Suprapubic skin (tissue), 4 donors: ENCODE measurements at regions not wholly inside any gene's neighbourhood (a gene's known extent, or its start where the extent isn't known, plus 50 kb on each side); places are given as distances from the start of the nearest gene placed in this dataset.
A peak's percentile ranks its signal among the peaks of the same experiment; 100 is the strongest.

Source experiments
- DNase-seq, 2 donors: peaks; one replicate each; pipeline ENCODE4 v3.0.0-alpha.2; 2019; ENCODE audit warnings: low spot score in 2 of 2
- H3K27ac ChIP-seq: fragments of 200-600 bp; sonication (generic); one replicate; pipeline ENCODE4 v1.5.1; 2019
- H3K27me3 ChIP-seq: fragments of 200-600 bp; sonication (generic); one replicate; pipeline ENCODE4 v1.5.1; 2019
- H3K36me3 ChIP-seq: fragments of 200-600 bp; sonication (generic); one replicate; pipeline ENCODE4 v1.5.1; 2019
- H3K4me1 ChIP-seq: fragments of 200-600 bp; sonication (generic); one replicate; pipeline ENCODE4 v1.5.1; 2019
- H3K4me3 ChIP-seq: fragments of 200-600 bp; sonication (generic); one replicate; pipeline ENCODE4 v1.5.1; 2019; ENCODE audit warnings: mild to moderate bottlenecking
- H3K9me3 ChIP-seq: fragments of 200-600 bp; sonication (generic); one replicate; pipeline ENCODE4 v1.5.1; 2019
- EP300 ChIP-seq: sonication (generic); formaldehyde crosslinking; IDR thresholded peaks from one replicate; pipeline ENCODE4 v1.6.1; 2017; ENCODE audit warnings: antibody characterized with exemption
- POLR2A ChIP-seq, 2 donors: fragments of 450-650 bp; IDR thresholded peaks; one replicate each; pipeline ENCODE4 v1.6.1; 2017; ENCODE audit warnings: antibody characterized with exemption in 2 of 2, mild to moderate bottlenecking in 2 of 2, moderate library complexity in 2 of 2
- POLR2AphosphoS5 ChIP-seq, 3 donors: sonication (generic); formaldehyde crosslinking; IDR thresholded peaks; one replicate each; pipeline ENCODE4 v1.6.1; 2017; ENCODE audit warnings: antibody characterized with exemption in 3 of 3
- WGBS: methylation state at CpG from one replicate; pipeline ENCODE4 v1.1.5; 2018; 5-methylcytosine and 5-hydroxymethylcytosine counted together
- TF ChIP-seq, protein P1 (sequence below), 2 donors: fragments of 200-600 bp in 1 of 2; fragments of 450-650 bp in 1 of 2; sonication (generic) in 1 of 2; IDR thresholded peaks; one replicate each; pipeline ENCODE4 v1.5.1; 2016 to 2019; ENCODE audit warnings: antibody characterized with exemption in 2 of 2, mild to moderate bottlenecking in 1 of 2, moderate library complexity in 1 of 2

DNA sequence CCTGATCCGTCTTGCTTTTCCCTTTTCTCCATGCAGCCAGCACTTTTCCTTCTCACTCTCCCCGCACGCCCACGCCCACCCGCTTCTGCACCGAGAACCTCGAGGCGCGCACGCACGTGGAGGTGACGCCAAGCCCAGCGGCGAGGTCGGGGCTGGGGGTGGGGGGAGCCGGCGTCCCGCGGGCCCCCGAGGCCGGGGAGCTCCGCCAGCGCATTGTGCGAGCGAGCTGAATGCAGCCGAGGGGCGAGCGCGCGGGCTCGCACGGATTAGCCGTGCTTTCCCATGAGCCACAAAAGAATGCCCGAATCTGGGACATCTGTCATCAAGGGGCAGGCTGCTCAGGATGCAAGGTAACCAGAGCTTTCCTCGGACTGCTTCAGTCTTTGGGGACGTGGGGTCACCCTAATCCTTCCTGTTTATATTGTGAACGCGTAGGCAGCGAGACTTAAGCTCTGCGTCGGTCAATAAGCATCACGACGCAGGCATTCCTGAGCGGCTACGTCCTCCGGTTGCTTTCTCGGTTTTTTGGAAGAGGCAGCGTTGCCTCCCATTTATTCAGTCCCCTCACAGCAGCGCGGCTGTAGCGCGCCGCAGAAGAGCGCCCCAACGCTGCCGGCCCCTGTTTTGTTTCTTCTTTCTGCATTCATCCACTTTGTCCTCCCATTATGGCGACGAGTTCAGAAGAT lies 67.3 kb upstream of the AKT3 start:
- Histone ChIP-seq H3K4me3 (peak overlapping the region; percentile 47), H3K9me3 (no peaks in the 10 kb centered on the region), H3K27ac (no peak overlapping the region), H3K4me1 (peaks cover 18% of the 10 kb centered on the region), H3K36me3 (no peaks in the 10 kb centered on the region), H3K27me3 (peaks cover 46% of the 10 kb centered on the region)
- TF ChIP-seq POLR2AphosphoS5 (IDR thresholded peaks at IDR 0.05) (no peak), EP300 (no peak), POLR2A (IDR thresholded peaks at IDR 0.05) (no peak)
- TF ChIP-seq, protein P1, sequence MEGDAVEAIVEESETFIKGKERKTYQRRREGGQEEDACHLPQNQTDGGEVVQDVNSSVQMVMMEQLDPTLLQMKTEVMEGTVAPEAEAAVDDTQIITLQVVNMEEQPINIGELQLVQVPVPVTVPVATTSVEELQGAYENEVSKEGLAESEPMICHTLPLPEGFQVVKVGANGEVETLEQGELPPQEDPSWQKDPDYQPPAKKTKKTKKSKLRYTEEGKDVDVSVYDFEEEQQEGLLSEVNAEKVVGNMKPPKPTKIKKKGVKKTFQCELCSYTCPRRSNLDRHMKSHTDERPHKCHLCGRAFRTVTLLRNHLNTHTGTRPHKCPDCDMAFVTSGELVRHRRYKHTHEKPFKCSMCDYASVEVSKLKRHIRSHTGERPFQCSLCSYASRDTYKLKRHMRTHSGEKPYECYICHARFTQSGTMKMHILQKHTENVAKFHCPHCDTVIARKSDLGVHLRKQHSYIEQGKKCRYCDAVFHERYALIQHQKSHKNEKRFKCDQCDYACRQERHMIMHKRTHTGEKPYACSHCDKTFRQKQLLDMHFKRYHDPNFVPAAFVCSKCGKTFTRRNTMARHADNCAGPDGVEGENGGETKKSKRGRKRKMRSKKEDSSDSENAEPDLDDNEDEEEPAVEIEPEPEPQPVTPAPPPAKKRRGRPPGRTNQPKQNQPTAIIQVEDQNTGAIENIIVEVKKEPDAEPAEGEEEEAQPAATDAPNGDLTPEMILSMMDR (IDR thresholded peaks at IDR 0.05), result no peak
- DNase-seq, result no peak
- under 1% methylated on average over 45 of the region's 58 CpGs for WGBS

DNA sequence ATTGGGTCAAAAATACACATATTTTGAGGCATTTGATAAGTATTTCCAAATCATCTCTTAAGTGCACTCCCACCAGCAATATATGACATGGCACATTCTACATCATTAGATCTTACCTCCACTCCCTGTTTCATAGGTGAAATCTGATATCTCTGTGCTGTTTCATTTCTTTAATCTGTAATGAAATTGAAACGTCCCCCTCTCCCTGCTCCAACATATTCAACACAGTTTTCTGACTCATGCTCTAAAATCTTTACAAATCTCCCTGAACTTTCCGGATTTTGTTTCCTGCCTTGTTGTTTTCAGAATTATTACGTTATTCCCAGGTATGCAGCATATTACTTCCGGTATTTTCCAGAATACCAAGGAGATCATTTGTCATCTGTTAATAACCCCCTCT lies 66.1 kb upstream of the AKT3 start:
- H3K9me3 ChIP-seq, result no peaks in the 10 kb centered on the region
- peaks cover 46% of the 10 kb centered on the region for H3K27me3 ChIP-seq
- no peak overlapping the region for H3K27ac ChIP-seq
- TF ChIP-seq, protein P1 (IDR thresholded peaks at IDR 0.05), result no peak
- TF ChIP-seq POLR2A (IDR thresholded peaks at IDR 0.05) (no peak), EP300 (no peak), POLR2AphosphoS5 (IDR thresholded peaks at IDR 0.05) (no peak)
- WGBS, result 47% methylated on average over 4 of the region's 4 CpGs
- DNase-seq, result no peak
- H3K4me3 ChIP-seq, result no peak overlapping the region
- H3K36me3 ChIP-seq, result no peaks in the 10 kb centered on the region
- peaks cover 18% of the 10 kb centered on the region for H3K4me1 ChIP-seq

DNA sequence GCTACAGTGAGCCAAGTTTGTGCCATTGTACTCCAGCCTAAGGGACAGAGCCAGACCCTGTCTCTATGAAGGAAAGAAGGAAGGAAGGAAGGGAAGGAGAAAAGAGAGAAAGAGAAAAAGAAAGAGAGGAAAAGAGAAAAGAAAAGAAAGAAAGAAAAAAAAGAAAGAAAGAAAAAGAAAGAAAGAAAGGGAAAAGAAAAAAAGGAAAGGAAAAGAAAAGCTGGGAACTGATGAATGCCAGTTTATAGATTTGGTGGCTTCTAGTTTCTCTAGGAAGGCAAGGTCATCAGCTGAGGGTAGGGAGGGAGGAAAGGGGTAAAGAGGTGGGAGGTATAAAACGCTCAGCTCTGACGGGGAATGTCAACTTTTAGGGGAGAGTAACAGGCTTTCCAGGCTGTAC lies 62.3 kb upstream of the AKT3 start:
- WGBS, result 72% methylated on average over 2 of the region's 2 CpGs
- no peak for TF ChIP-seq POLR2A (IDR thresholded peaks at IDR 0.05)
- no peak for TF ChIP-seq POLR2AphosphoS5 (IDR thresholded peaks at IDR 0.05)
- no peak for TF ChIP-seq EP300
- H3K9me3 ChIP-seq, result no peaks in the 10 kb centered on the region
- H3K4me3 ChIP-seq, result no peak overlapping the region
- no peaks in the 10 kb centered on the region for H3K36me3 ChIP-seq
- no peak for DNase-seq
- H3K4me1 ChIP-seq, result peaks cover 11% of the 10 kb centered on the region
- no peak overlapping the region for H3K27ac ChIP-seq
- H3K27me3 ChIP-seq, result peaks cover 33% of the 10 kb centered on the region

DNA sequence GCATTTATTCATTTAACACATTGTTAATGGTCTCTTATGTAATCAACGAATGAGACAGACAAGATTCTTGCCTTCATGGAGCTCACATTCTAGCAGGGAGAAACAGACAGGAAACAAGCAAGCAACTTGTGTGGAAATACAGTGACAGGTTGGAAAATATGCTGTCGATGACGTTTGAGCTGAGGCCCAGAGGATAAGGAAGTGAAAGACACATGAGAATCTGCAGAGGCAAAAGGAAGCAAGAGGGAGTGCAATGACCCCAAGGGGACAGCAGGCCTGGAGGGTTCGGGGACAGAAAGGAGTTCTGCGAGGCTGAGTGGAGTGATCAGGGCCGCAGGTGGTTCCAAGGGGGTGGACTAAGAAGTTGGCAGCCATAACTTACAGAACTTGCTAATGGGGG lies 60.6 kb upstream of the AKT3 start:
- Histone ChIP-seq H3K27me3 (peaks cover 16% of the 10 kb centered on the region), H3K27ac (no peak overlapping the region), H3K4me3 (no peak overlapping the region), H3K9me3 (no peaks in the 10 kb centered on the region), H3K36me3 (no peaks in the 10 kb centered on the region), H3K4me1 (no peaks in the 10 kb centered on the region)
- TF ChIP-seq POLR2A (IDR thresholded peaks at IDR 0.05), result no peak
- TF ChIP-seq EP300, result no peak
- TF ChIP-seq, protein P1 (IDR thresholded peaks at IDR 0.05), result no peak
- DNase-seq, result no peak
- WGBS, result 71% methylated on average over 6 of the region's 6 CpGs

DNA sequence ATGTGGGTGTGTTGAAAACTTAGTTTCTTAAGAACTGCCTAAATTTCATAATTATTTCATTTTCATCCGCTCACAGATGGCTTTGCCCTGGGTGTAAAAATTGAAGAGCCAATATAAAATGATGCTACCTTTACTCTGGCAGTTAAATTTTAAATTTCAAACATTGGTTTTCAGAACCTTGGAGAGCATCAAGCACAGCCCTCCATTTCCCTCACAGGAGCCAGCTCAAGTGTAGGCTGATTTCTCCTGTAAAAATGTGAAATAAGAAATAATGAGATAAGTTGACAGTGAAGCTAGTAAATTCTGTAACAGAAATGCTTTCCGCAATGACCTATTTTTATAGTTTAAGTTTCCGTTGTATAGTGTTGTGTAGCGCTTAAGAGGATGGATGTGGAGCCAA lies 53.9 kb upstream of the AKT3 start:
- no peaks in the 10 kb centered on the region for H3K9me3 ChIP-seq
- no peaks in the 10 kb centered on the region for H3K4me1 ChIP-seq
- TF ChIP-seq EP300 (no peak), POLR2AphosphoS5 (IDR thresholded peaks at IDR 0.05) (no peak), POLR2A (IDR thresholded peaks at IDR 0.05) (no peak)
- TF ChIP-seq, protein P1 (IDR thresholded peaks at IDR 0.05), result no peak
- DNase-seq, result no peak
- no peak overlapping the region for H3K4me3 ChIP-seq
- H3K27me3 ChIP-seq, result peaks cover 4% of the 10 kb centered on the region
- no peaks in the 10 kb centered on the region for H3K36me3 ChIP-seq
- 82% methylated on average over 4 of the region's 4 CpGs for WGBS
- H3K27ac ChIP-seq, result no peak overlapping the region

DNA sequence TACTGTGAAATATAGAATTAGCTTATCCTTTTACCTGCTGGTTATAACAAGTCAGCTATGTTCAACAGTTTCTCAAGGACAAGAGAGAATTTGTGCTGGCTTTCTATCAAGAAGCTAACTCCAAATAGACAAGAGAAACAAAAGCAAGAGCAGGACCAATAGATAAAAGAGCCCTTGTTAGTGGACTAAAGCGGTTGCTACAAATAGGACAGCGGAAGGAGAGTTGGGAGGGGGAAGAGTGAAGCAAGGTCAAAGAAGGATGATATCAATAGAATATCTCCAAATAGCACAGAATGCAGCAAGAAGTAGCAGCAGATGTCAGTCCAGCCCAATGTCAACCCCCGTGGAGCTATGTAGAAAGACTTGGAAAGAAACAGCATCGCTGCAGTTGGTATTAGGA lies 53.0 kb upstream of the AKT3 start:
- Histone ChIP-seq H3K27ac (no peak overlapping the region), H3K36me3 (no peaks in the 10 kb centered on the region), H3K4me3 (no peak overlapping the region), H3K9me3 (no peaks in the 10 kb centered on the region), H3K4me1 (no peaks in the 10 kb centered on the region), H3K27me3 (peaks cover 4% of the 10 kb centered on the region)
- DNase-seq, result no peak
- 83% methylated on average over 4 of the region's 4 CpGs for WGBS
- TF ChIP-seq EP300 (no peak), POLR2AphosphoS5 (IDR thresholded peaks at IDR 0.05) (no peak), POLR2A (IDR thresholded peaks at IDR 0.05) (no peak)
- TF ChIP-seq, protein P1 (IDR thresholded peaks at IDR 0.05), result no peak
